Adrenal gland (tissue), 9 donors: ENCODE measurements at regions not wholly inside any gene's neighbourhood (a gene's known extent, or its start where the extent isn't known, plus 50 kb on each side); places are given as distances from the start of the nearest gene placed in this dataset.
"Not testable (repeated sequence)": the region's sequence is repeated elsewhere in the genome, so short reads cannot be mapped to it uniquely, and the experiment has no call there.

Source experiments
- DNase-seq, 7 donors: peaks; one replicate each; pipeline ENCODE4 v3.0.0-alpha.2; 2019 to 2020
- H3K27ac ChIP-seq, 5 donors: fragments of 200-600 bp; sonication (generic) in 4 of 5; 1 replicate in 3 of 5; 2 replicates in 2 of 5; pipeline versions ENCODE4 v1.5.1 to v1.8.0; 2016 to 2020; ENCODE audit warnings: mild to moderate bottlenecking in 1 of 5
- H3K27me3 ChIP-seq: fragments of 200-600 bp; 2 replicates; pipeline ENCODE4 v1.8.0; 2021
- H3K36me3 ChIP-seq, 2 donors: fragments of 200-600 bp; replicated peaks in 1 of 2; 1 replicate in 1 of 2; 2 replicates in 1 of 2; pipeline versions ENCODE4 v1.5.1 to v1.8.0; 2018 to 2022
- H3K4me1 ChIP-seq, 2 donors: fragments of 200-600 bp; replicated peaks in 1 of 2; 1 replicate in 1 of 2; 2 replicates in 1 of 2; pipeline versions ENCODE4 v1.5.1 to v1.8.0; 2018 to 2021
- H3K4me3 ChIP-seq, 4 donors: fragments of 200-600 bp; sonication (generic) in 3 of 4; one replicate each; pipeline ENCODE4 v1.5.1; 2016 to 2018
- H3K9me3 ChIP-seq, 3 donors: fragments of 200-600 bp; sonication (generic) in 1 of 3; replicated peaks in 1 of 3; 1 replicate in 2 of 3; 2 replicates in 1 of 3; pipeline versions ENCODE4 v1.5.1 to v1.8.0; 2016 to 2021
- POLR2A ChIP-seq, 2 donors: fragments of 450-650 bp; IDR thresholded peaks; one replicate each; pipeline ENCODE4 v1.6.1; 2017; ENCODE audit warnings: antibody characterized with exemption in 2 of 2, mild to moderate bottlenecking in 2 of 2, moderate library complexity in 1 of 2
- WGBS, 4 donors: extraction: QIAGEN DNeasy Blood & Tissue Kit in 2 of 4; methylation state at CpG; one replicate each; pipeline versions ENCODE4 v1.1.5 to v1.1.7; 2013 to 2017; 5-methylcytosine and 5-hydroxymethylcytosine counted together
- intact Hi-C, 2 donors: fragments of 100-400 bp; cut with DNase I; formaldehyde crosslinking; loops; one replicate each; pipeline versions ENCODE4 v1.14.1 to v1.15.0; 2022 to 2023
- TF ChIP-seq, protein P1 (sequence below), 6 experiments: fragments of 450-650 bp in 4 of 6; fragments of 200-600 bp in 2 of 6; sonication (generic) in 1 of 6; IDR thresholded peaks; 1 replicate in 5 of 6; 2 replicates in 1 of 6; pipeline versions ENCODE4 v1.5.1 to v1.8.0; 2016 to 2021; ENCODE audit warnings: antibody characterized with exemption in 6 of 6, mild to moderate bottlenecking in 2 of 6, moderate library complexity in 1 of 6
- donor health status: healthy with polysubstance abuse.
- donor health status: Bipolar disorder and iron deficiency.
- donor health status: DM: yes; HTN: yes; CAD: no.
- donor health status: DM: no; HTN: no; CAD: no.
- donor health status: DM: no; HTN: no; CAD: no.

DNA sequence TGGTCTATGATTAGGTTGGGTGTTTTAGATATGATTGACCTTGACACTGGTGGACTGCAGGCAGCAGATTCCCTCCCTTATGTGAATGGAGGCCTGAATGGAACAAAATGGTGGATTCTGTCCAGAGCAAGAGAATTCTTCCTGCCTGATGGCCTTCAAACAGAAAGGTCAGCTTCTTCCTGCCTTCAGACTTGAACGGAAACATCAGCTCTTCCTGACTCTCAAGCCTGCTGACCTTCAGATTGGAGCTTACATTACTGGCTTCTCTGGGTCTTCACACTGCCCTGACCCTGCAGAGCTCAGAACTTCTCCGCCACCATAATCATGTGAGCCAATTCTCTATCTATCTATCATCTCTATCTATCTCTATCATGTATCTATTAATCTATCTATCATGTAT lies 111.6 kb downstream of the RAMP3 start:
- no peak overlapping the region for H3K27ac ChIP-seq
- DNase-seq = no peak
- no peak overlapping the region for H3K4me3 ChIP-seq
- TF ChIP-seq, protein P1, sequence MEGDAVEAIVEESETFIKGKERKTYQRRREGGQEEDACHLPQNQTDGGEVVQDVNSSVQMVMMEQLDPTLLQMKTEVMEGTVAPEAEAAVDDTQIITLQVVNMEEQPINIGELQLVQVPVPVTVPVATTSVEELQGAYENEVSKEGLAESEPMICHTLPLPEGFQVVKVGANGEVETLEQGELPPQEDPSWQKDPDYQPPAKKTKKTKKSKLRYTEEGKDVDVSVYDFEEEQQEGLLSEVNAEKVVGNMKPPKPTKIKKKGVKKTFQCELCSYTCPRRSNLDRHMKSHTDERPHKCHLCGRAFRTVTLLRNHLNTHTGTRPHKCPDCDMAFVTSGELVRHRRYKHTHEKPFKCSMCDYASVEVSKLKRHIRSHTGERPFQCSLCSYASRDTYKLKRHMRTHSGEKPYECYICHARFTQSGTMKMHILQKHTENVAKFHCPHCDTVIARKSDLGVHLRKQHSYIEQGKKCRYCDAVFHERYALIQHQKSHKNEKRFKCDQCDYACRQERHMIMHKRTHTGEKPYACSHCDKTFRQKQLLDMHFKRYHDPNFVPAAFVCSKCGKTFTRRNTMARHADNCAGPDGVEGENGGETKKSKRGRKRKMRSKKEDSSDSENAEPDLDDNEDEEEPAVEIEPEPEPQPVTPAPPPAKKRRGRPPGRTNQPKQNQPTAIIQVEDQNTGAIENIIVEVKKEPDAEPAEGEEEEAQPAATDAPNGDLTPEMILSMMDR (IDR thresholded peaks at IDR 0.05) = no peak
- TF ChIP-seq POLR2A (IDR thresholded peaks at IDR 0.05) = no peak
- intact Hi-C loops = no loop called here
- H3K36me3 ChIP-seq = no peaks in the 10 kb centered on the region
- no peaks in the 10 kb centered on the region for H3K4me1 ChIP-seq
- 66 to 75% (median 71%) methylated on average over 2 of the region's 2 CpGs for WGBS, 4 donors
- no peaks in the 10 kb centered on the region for H3K27me3 ChIP-seq
- H3K9me3 ChIP-seq = no peaks in the 10 kb centered on the region

DNA sequence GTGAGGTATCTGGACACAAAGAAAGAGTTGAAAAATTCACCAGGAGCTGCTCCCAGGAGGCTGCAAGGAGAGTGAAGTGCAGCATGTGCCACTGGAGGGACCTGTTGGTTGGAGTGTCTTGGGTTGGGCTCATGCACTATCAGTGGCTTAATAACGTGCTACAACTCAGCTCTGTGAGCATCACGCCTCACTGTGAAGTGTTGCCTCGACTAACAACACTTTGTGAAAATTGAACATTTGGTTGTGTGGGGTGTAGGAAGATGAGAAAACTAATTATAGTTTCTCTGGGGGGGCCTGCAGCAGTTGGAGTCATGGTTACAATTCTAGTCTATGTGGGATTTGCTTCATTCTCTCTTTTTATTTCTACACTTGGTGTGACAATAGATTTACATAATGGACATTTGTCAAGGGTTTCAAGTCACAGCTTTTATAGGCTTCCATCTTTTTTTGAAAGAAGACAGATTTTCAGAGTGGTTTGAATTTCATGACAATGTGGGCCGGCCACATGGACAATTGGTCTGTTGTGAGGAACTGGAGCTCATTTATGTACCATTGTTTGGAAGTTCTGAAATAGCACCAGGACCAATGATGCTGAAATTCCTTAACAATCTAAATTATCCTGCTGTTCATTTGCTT lies 121.3 kb downstream of the RAMP3 start:
- Histone ChIP-seq H3K4me1 (no peaks in the 10 kb centered on the region), H3K9me3 (no peaks in the 10 kb centered on the region), H3K27me3 (no peaks in the 10 kb centered on the region), H3K36me3 (no peaks in the 10 kb centered on the region), H3K4me3 (no peak overlapping the region), H3K27ac (no peak overlapping the region)
- TF ChIP-seq POLR2A (IDR thresholded peaks at IDR 0.05) = no peak
- TF ChIP-seq, protein P1 (IDR thresholded peaks at IDR 0.05) = no peak
- DNase-seq = no peak
- intact Hi-C loops = no loop called here
- WGBS, 4 donors = 44 to 59% (median 50%) methylated on average over 4 of the region's 4 CpGs

DNA sequence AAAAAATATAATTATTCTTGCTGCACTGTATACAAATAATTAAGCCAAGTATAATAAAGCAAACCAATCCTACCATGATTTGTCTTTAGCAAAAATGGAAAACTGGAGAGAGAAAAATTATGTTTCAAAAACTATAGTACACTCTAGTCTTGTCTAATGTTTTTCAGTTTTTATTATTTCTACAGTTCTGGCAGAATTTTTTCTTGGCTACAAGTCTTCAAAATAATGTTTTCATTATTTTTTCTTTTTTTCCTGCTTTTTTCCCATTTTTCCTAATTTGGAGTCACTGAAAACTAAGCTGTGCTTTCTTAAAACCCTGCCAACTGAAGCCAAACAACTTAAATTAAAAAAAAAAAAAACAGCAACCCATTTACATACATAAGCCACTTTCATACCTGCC lies 132.0 kb downstream of the RAMP3 start:
- H3K4me3 ChIP-seq, H3K27ac ChIP-seq, DNase-seq, H3K27me3 ChIP-seq, H3K36me3 ChIP-seq, intact Hi-C loops, H3K9me3 ChIP-seq, H3K4me1 ChIP-seq: not testable (repeated sequence)

DNA sequence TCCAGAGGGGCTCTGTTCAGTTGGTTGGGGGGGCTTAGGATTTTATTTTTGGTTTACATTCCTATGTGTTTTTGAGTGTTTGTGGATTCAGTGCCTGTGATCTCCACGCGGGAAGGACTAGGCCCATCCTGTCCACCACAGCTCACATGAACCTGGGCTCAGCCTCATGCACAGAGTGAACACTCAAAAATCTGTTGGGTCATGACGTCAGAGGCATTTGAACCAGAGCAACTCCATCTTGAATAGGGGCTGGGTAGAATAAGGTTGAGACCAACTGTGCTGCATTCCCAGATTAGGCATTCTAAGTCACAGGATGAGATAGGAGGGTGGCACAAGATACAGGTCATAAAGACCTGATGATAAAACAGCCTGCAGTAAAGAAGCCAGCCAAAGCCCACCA lies 133.3 kb downstream of the RAMP3 start:
- Histone ChIP-seq H3K27ac (no peak overlapping the region), H3K27me3 (no peaks in the 10 kb centered on the region), H3K36me3 (no peaks in the 10 kb centered on the region), H3K9me3 (peaks cover 0 to 7% (median 0%) of the 10 kb centered on the region in 3 donors), H3K4me3 (no peak overlapping the region), H3K4me1 (no peaks in the 10 kb centered on the region)
- TF ChIP-seq, protein P1 (IDR thresholded peaks at IDR 0.05) = no peak
- no peak for TF ChIP-seq POLR2A (IDR thresholded peaks at IDR 0.05)
- DNase-seq = no peak
- intact Hi-C loops = no loop called here
- WGBS, 4 donors = 54 to 81% (median 64%) methylated on average over 3 of the region's 3 CpGs

DNA sequence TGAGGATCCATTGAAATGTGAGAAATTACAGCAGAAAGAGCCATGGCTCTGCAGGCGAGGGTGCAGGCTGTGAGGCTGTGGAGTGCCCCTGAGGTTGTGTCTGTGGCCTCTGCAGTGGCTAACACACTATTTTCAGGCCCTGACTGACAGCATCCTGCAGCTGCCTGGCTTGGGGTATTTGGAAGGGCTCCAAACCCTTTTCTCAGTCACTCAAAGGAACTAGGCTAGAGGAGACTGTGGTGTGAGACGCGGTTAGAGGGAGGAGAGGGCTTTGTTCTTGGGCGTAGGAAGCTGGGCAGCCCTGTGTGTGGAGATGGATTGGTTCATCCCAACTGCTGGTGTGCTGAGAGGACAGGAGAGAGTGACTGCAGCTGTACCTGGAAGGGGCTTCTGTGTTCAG lies 134.9 kb downstream of the RAMP3 start:
- TF ChIP-seq POLR2A (IDR thresholded peaks at IDR 0.05) = no peak
- TF ChIP-seq, protein P1 (IDR thresholded peaks at IDR 0.05) = no peak
- 65 to 69% (median 66%) methylated on average over 4 of the region's 4 CpGs for WGBS, 4 donors
- Histone ChIP-seq H3K4me3 (no peak overlapping the region), H3K4me1 (no peaks in the 10 kb centered on the region), H3K27ac (no peak overlapping the region), H3K9me3 (peaks cover 0 to 7% (median 0%) of the 10 kb centered on the region in 3 donors), H3K36me3 (no peaks in the 10 kb centered on the region), H3K27me3 (no peaks in the 10 kb centered on the region)
- intact Hi-C loops = no loop called here
- DNase-seq = no peak
